ENCODE measurements at regions not wholly inside any gene's neighbourhood (a gene's known extent, or its start where the extent isn't known, plus 50 kb on each side); places are given as distances from the start of the nearest gene placed in this dataset.

GRCh38 chr14:101068313-101069227 is 165.0 kb upstream of the RTL1 start:
- DNase-seq: no peak

- no peak for DNase-seq
Observed at GRCh38 chr14:101069228-101069549, 165.7 kb upstream of the RTL1 start.

- no peak for DNase-seq
Observed at GRCh38 chr14:101069666-101070362, 166.3 kb upstream of the RTL1 start.

- DNase-seq: no peak
Observed at GRCh38 chr14:101070540-101071492, 167.3 kb upstream of the RTL1 start.

GRCh38 chr14:101071493-101071906 is 168.0 kb upstream of the RTL1 start:
- DNase-seq: no peak

- DNase-seq: no peak
Observed at GRCh38 chr14:101072070-101072469, 168.5 kb upstream of the RTL1 start.

- no peak for DNase-seq
Observed at GRCh38 chr14:101072531-101072930, 169.0 kb upstream of the RTL1 start.

- peak; percentile 67 for DNase-seq
Observed at GRCh38 chr14:101072945-101073597, 169.5 kb upstream of the RTL1 start.

GRCh38 chr14:101073598-101073965 is 170.1 kb upstream of the RTL1 start:
- no peak for DNase-seq

GRCh38 chr14:101074196-101075024 is 170.9 kb upstream of the RTL1 start:
- DNase-seq: no peak

GRCh38 chr14:101075025-101075800 is 171.7 kb upstream of the RTL1 start:
- DNase-seq: no peak

GRCh38 chr14:101075801-101076413 is 172.4 kb upstream of the RTL1 start:
- no peak for DNase-seq

GRCh38 chr14:101076451-101077198 is 173.1 kb upstream of the RTL1 start:
- DNase-seq: no peak

- peak; percentile 42 for DNase-seq
Observed at GRCh38 chr14:101077481-101078074, 174.1 kb upstream of the RTL1 start.

- no peak for DNase-seq
Observed at GRCh38 chr14:101078170-101078891, 174.8 kb upstream of the RTL1 start.

GRCh38 chr14:101078892-101079221 is 175.3 kb upstream of the RTL1 start:
- DNase-seq: no peak

GRCh38 chr14:101080922-101081593 is 177.5 kb upstream of the RTL1 start:
- DNase-seq: no peak

- DNase-seq: no peak
Observed at GRCh38 chr14:101082036-101082435, 178.5 kb upstream of the RTL1 start.
